HG03066 (cell line): ENCODE measurements at regions not wholly inside any gene's neighbourhood (a gene's known extent, or its start where the extent isn't known, plus 50 kb on each side); places are given as distances from the start of the nearest gene placed in this dataset.

Source experiments
- ATAC-seq: cut with Tn5 transposase; IDR thresholded peaks from one replicate; pipeline ENCODE4 v1.9.1; 2021; ENCODE audit warnings: low read depth; ENCODE audit not compliant: unreplicated experiment

DNA sequence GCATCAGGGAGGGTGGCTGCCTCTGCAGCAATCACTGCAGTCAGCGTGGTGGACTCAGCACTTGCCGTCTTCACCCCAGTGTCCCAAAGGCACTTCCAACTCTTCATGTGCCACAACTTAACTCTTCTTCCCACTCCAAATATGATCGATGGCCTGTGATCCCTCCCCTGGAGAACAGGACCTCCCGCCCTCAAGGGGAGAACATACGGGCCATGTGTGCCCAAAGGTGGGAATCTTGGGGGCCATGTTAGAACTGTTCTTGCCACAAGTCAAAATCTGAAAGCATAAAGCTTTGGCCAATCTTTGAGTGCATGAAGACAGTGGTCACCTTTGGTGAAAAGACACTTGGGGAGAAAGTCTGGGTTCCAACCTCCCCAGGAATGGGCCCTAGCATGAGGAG, 368.5 kb upstream of the MGMT start:
- no peak for ATAC-seq

GRCh38 chr10:129099486-129099885, 367.6 kb upstream of the MGMT start:
- no peak for ATAC-seq

GRCh38 chr10:129099992-129100391, 367.0 kb upstream of the MGMT start:
- ATAC-seq, result no peak

DNA sequence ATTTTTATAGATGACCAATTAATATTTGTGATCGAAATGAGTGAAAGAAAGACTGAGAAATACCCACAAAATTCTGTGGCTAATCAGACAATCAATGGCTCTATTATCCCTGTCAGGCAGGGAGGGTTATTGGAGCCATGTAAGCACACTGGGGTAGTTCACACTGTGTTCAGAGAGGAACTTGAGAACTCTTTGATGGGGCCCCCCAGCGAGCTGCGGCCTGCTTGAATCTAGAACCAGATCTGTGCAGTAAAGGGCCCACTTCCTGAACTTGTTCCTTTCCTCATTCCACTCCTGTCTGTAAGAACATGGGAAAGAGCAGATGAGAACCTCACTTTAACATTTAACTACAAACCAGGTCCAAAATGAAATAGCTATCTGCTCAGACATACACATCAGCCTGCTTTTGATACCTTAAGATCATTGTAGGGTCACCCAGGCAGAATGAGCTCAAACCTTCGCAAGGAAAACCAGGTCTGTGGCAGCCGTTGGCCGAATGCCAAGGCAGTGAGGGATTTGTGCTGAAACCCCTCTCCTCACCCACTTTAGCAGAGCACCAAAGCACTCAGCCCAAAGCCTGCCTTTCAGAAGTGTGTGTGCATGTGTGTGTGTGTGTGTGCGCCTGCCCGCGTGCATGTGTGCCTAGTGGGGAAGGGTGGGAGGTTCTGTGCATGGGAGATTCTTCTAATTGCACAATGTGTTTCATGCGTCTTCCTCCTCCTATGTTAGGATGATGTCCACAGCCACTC, 365.6 kb upstream of the MGMT start:
- no peak for ATAC-seq

DNA sequence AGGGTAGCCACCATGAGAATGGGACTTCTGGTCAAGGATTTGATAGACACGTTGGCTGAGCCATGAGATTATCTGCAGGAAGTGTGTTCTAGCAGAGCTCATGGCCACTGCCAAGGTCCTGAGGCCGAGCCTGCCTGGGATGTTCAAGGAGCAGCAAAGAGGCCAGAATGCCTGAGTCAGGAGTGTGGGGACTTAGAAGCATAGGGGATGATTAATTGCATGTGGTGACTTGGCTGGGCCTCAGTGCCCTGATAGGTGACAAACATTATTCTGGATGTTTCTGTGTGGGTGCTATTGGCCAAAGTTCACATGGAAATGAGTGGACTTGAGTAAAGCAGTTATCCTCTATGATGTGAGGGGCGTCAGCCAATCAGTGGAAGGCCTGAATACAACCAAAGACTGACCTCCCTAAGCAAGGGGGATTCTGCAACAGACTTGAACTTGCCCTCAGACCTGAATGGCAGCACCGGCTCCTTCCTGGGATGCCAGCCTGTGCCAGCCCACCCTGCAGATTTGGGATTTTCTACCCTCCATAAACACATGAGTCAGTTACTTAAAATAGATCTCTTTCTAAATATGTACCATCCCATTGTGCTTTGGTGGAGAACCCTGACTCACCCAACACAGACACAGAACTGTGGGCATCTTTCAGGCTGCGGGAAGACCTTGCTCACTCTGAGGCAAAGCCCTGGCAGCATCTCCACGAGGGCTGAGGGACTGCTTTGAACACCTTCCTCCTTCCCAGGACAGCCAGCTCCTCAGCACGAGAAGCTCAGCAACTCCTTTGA, 363.9 kb upstream of the MGMT start:
- ATAC-seq, result no peak

DNA sequence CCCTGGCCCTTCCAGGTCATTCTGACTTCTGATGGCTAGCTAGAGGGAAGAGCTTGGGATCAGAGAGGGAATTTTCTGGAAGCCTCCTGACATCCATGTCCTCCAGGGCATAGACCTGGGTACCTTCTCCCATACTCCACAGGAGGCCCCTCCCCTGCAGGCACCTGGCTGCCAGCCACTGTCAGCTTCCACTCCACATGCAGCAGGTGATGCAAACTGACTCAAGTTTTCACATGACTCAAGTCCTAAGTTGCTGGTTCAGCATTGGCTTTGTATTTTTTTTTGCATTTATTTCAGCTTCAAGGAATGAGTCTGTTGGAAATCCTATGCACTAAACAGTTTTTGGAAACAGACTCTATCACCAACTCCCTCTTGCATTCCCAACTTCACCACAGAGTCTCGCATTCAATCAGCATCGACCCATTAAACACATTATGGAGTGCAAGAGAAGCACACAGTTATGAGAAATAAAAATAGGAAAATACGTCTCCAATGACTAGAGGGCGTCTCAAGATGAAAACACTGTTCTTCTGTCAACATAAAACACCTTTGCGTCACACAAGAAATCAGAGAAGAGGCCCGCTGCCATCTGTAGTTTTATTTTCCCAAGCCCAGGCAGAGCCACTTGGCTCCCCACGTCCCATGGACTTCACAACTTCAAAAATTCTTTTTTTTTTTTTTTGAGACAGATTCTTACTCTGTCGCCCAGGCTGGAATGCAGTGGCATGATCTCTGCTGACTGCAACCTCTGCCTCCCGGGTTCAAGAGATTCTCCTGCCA, 362.6 kb upstream of the MGMT start:
- no peak for ATAC-seq

DNA sequence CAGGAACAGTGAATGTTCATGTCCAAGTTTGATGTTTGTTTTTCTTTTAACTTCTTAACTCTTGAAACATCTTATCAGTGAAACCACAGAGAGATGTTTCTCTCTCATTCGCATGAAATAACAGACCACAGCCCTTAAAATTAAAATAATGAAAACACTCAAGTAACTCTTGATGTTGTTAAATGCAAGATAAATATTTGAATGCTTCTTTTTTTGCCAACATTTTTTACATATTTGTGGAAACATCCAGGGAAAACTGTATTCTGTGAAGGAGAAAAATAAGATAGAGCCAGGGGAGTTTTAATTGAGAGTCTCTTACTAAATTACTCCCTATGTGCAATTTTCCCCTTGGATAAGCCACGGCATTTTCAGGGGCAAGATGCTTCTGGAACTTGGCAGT, 361.8 kb upstream of the MGMT start:
- ATAC-seq, result no peak

DNA sequence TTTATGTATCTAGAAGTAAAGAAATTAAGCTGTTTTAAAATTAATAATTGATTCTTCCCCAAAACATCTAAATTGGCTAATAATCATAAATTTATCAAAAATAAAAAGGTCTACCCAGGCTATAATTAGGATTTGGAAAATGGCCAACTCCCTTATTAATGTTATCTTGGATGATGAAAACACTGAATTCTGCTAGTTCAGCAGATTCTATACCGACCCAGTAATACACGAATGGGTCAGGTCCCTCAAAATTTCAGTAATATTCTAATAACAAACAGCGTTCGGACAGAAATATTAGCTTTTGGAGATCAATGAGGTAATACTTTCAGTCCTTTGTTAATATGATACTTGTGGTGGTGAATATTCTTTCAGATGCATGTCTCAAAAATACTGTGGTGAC, 360.7 kb upstream of the MGMT start:
- ATAC-seq, result no peak

- no peak for ATAC-seq
Measured at GRCh38 chr10:129107525-129107924, 359.5 kb upstream of the MGMT start.

DNA sequence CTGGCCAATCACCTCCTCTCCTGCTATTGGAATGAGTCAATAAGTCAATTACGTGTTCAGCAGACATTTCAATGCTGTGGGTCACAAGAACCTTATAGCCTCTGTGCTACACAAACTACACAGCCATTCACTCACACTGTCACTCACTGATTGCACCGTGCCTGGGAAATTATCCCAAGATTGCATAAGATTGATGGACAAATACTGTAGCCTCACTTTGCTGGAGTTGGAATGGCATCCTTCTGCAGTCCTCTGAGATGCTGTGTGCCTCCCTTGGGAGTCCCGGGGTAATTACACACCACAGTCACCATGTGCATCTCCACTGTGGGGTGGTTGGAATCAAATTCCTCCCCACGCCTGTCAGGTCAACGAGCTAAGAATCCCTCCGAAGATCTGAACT, 358.7 kb upstream of the MGMT start:
- ATAC-seq, result no peak

DNA sequence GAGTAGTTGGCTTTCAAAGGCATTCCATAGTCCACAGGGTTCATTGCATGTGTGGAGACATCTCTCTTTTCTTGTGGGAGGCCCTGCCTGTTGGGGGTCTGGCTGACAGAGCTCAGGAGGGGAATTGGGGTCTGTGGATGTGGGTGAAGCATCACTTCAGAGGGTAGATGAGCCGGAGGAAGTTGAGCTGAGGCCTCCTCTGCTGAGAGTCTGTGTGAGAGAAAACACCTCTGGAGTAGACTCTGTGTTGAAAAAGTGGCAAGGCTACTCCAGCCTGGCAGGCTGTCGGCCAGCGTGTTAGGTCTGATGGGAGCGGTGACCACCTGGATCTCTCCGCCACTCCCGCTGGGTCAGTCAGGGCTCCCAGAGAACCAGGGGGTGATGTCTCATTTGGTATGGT, 358.0 kb upstream of the MGMT start:
- no peak for ATAC-seq

DNA sequence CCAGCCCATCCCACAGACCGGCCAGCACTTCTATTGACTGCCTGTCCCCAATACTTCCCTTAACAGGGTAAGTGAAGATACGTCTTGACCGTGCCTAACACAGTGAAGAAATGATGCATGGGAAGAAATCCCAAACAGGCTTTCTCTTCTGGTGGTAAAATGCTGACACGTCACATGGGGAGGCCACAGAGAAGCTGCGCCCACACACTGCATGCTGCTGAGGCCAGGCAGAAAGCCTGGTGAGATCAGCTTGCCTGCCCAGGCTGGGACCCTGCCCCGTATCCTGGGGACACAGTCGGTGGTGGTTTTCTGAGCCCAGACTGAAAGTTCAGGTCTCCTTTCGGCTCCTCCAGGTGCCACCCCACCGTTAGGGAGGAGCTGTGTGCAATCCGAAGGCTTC, 356.3 kb upstream of the MGMT start:
- ATAC-seq, result no peak

GRCh38 chr10:129111922-129112321, 355.1 kb upstream of the MGMT start:
- no peak for ATAC-seq

DNA sequence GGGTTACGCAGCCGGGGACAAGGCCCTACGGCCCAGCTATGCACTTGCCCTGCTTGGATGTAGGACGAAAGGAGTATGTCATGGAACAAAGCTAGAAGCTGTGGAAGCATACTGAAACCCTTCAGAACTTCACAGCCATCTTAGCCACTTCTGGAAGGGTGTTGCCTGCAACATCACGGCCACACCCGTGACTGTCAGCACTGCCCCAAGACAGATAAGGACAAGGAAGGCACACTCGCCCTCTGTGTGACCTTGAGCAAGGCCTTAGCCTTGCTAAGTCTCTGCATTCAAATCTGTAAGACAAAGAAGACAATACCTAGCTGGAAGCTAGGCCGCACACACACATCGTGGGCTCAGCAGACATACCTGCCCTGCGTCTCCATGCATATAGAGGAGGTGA, 352.5 kb upstream of the MGMT start:
- ATAC-seq, result no peak

GRCh38 chr10:129116371-129116770, 350.7 kb upstream of the MGMT start:
- ATAC-seq, result no peak

DNA sequence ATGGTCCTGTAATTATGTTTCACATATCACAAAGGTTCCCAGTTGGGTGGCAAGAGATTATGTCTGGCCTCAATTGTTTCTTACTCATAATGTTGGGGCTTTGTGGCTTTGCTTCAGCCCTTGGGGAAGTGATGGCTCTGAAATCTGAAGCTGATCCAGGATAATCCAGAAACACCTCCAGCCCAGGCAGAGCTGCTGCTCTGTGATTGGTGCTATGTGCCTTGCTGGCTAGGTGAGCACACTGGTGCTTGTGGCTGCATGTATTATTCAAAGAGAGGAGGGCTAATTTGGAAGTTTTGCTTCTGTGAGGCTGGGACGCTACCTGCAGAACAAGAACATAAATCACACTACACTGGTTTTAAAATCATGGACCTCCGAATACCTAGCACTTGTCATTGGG, 346.6 kb upstream of the MGMT start:
- no peak for ATAC-seq

DNA sequence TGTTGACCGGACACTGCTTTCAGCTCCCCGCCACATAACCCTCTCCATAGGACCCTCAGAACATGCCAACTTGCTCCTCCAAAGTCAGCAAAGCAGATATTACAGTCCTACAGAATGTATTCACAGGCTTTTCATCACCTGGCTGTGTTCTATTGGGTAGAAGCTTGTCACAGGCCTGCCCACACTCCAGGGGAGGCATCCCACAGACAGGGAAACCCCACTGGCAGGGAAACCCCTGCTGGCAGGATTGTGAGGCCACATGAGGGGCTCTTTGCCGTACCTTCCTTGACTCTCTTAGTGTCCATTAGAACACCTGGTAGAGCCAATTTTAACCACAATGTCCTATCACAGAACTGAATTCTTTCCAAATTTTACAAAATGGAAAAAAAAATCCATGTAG, 344.2 kb upstream of the MGMT start:
- ATAC-seq, result no peak

DNA sequence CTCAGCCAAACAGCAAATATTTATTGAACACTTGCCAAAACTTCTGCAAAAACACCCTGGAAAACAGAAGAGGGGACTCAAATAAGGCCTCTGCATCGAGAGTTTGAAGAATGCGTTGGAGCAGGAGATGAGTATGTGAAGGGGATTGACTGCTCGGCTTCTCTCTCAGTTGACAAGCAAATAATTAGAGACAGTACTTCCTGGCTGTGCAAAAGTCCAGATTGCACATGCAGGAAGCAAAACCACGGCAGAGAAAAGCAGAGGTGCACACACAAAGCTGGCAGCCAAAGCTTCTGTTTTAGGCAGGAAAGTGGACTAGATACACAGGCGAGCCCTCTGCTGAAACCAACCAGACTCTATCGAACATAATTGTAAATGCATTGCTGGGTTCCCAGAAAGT, 343.6 kb upstream of the MGMT start:
- no peak for ATAC-seq

DNA sequence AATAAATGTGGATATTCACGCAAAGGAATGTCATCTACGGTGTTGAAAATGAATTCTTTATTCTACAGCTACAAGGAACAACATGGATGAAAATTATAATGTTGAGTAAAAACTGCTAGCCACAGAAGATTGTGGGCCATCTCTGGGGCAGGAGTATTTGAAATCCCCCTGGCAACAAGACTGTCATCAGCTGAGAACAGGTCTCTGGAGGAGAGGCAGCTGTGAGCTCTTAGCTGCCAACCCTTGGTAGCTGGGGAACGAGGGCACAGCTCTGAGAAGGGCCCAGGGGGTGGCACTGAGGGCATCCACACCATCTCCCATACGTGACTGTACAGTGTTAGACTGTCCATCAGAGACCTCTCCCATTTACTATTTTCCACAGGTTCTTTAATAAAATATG, 340.1 kb upstream of the MGMT start:
- ATAC-seq, result no peak

- ATAC-seq, result no peak
Measured at GRCh38 chr10:129131457-129132132, 335.4 kb upstream of the MGMT start.

DNA sequence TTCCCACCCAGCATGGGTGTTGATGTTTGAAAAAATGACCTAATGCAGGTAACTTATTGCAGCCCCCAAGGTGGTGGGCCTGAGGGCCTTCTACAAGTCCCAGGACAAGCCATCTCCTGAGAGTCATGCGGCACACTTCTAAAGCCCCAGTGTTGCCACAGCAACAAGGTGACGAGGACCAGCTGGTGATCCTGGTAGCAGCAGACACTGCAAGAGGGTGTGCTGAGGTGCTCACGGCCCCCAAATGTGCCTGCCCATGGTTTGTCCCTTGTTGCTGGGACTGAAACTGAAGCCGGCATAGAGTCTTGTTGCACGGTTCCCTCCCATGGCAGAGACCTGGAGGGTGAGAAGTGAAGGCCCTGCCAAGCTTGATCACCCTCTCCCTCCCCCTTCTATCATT, 333.2 kb upstream of the MGMT start:
- no peak for ATAC-seq
